ENCODE measurements at regions not wholly inside any gene's neighbourhood (a gene's known extent, or its start where the extent isn't known, plus 50 kb on each side); places are given as distances from the start of the nearest gene placed in this dataset.

GRCh38 chr22:27644566-27644965 lies 157.0 kb downstream of the MN1 start (continued):
- TF ChIP-seq CHD7 (IDR thresholded peaks at IDR 0.05; ENCODE audit: insufficient replicate concordance, low read length) (no peak), BCL11A (IDR thresholded peaks at IDR 0.05; ENCODE audit: low read depth in 2 of 2, low read length in 2 of 2) (no peak), TBP (IDR thresholded peaks at IDR 0.05; ENCODE audit: low read depth, low read length) (no peak), EP300 (IDR thresholded peaks at IDR 0.05; ENCODE audit: borderline replicate concordance in 1 of 2, low read depth in 2 of 2, low read length in 2 of 2) (no peak), POLR2A (IDR thresholded peaks at IDR 0.05; ENCODE audit: control extremely low read depth in 1 of 2, low read depth in 2 of 2, low read length in 2 of 2) (no peak)

Data from H1 (cell line).